ENCODE measurements at regions not wholly inside any gene's neighbourhood (a gene's known extent, or its start where the extent isn't known, plus 50 kb on each side); places are given as distances from the start of the nearest gene placed in this dataset.

GRCh38 chr1:69413129-69413528 is 154.6 kb upstream of the LRRC7 start:
- H3K4me3 Mint-ChIP-seq = no peak overlapping the region
- POLR2A ChIA-PET = no interaction called here
- no peaks in the 10 kb centered on the region for H3K4me1 Mint-ChIP-seq
- DNase-seq (ENCODE audit: low spot score) (no peak), ATAC-seq (no peak)
- peaks cover 14% of the 10 kb centered on the region for H3K9me3 Mint-ChIP-seq
- H3K27me3 Mint-ChIP-seq (ENCODE audit: low read depth) = no peaks in the 10 kb centered on the region
- H3K27ac Mint-ChIP-seq = no peak overlapping the region
- CTCF ChIA-PET = no interaction called here
- H3K36me3 Mint-ChIP-seq = no peaks in the 10 kb centered on the region
- TF ChIP-seq ESRRA (CRISPR knock-in tag; IDR thresholded peaks at IDR 0.05; ENCODE audit: borderline replicate concordance) = no peak
- TF ChIP-seq NR1H2 (CRISPR knock-in tag; IDR thresholded peaks at IDR 0.05) = no peak
- TF ChIP-seq FOXP4 (CRISPR knock-in tag; IDR thresholded peaks at IDR 0.05) = no peak
- no peak for TF ChIP-seq SMAD3 (CRISPR knock-in tag; IDR thresholded peaks at IDR 0.05; ENCODE audit: borderline replicate concordance)
- no peak for TF ChIP-seq STAT6 (CRISPR knock-in tag; conservative IDR thresholded peaks at IDR 0.05; ENCODE audit: low read depth)
- TF ChIP-seq ATF1 (CRISPR knock-in tag; IDR thresholded peaks at IDR 0.05) = no peak
- TF ChIP-seq OVOL2 (CRISPR knock-in tag; IDR thresholded peaks at IDR 0.05; ENCODE audit: borderline replicate concordance) = no peak
- TF ChIP-seq GRHL2 (CRISPR knock-in tag; IDR thresholded peaks at IDR 0.05; ENCODE audit: insufficient replicate concordance, severe bottlenecking) = no peak
- no peak for TF ChIP-seq NFE2L1 (CRISPR knock-in tag; IDR thresholded peaks at IDR 0.05)
- no peak for TF ChIP-seq TP53 (CRISPR knock-in tag; IDR thresholded peaks at IDR 0.05)
- TF ChIP-seq CREM (CRISPR knock-in tag; IDR thresholded peaks at IDR 0.05) = no peak
- TF ChIP-seq E2F5 (CRISPR knock-in tag; IDR thresholded peaks at IDR 0.05) = no peak
- TF ChIP-seq CTCF (IDR thresholded peaks at IDR 0.05) = no peak
- no peak for TF ChIP-seq ZBTB21 (CRISPR knock-in tag; IDR thresholded peaks at IDR 0.05; ENCODE audit: borderline replicate concordance)
- TF ChIP-seq RORB (CRISPR knock-in tag; IDR thresholded peaks at IDR 0.05) = no peak
- no peak for TF ChIP-seq PRRX2 (CRISPR knock-in tag; IDR thresholded peaks at IDR 0.05)
- TF ChIP-seq GTF2I (CRISPR knock-in tag; conservative IDR thresholded peaks at IDR 0.05) = no peak
- no peak for TF ChIP-seq PREB (CRISPR knock-in tag; IDR thresholded peaks at IDR 0.05; ENCODE audit: borderline replicate concordance)

- Mint-ChIP-seq H3K9me3 (peaks cover 17% of the 10 kb centered on the region), H3K4me3 (no peak overlapping the region), H3K36me3 (no peaks in the 10 kb centered on the region), H3K4me1 (no peaks in the 10 kb centered on the region), H3K27me3 (ENCODE audit: low read depth) (no peaks in the 10 kb centered on the region), H3K27ac (no peak overlapping the region)
- POLR2A ChIA-PET = no interaction called here
- CTCF ChIA-PET = no interaction called here
- DNase-seq (ENCODE audit: low spot score) (no peak), ATAC-seq (no peak)
- TF ChIP-seq AFF4 (CRISPR knock-in tag; IDR thresholded peaks at IDR 0.05; ENCODE audit: borderline replicate concordance) = no peak
- no peak for TF ChIP-seq ETV6 (CRISPR knock-in tag; IDR thresholded peaks at IDR 0.05)
- TF ChIP-seq FOXK1 (CRISPR knock-in tag; IDR thresholded peaks at IDR 0.05) = no peak
- TF ChIP-seq USF1 (CRISPR knock-in tag; IDR thresholded peaks at IDR 0.05) = no peak
Observed at GRCh38 chr1:69414574-69414973, 153.1 kb upstream of the LRRC7 start.

All from WTC11 (cell line).